ENCODE measurements at regions not wholly inside any gene's neighbourhood (a gene's known extent, or its start where the extent isn't known, plus 50 kb on each side); places are given as distances from the start of the nearest gene placed in this dataset.

DNA sequence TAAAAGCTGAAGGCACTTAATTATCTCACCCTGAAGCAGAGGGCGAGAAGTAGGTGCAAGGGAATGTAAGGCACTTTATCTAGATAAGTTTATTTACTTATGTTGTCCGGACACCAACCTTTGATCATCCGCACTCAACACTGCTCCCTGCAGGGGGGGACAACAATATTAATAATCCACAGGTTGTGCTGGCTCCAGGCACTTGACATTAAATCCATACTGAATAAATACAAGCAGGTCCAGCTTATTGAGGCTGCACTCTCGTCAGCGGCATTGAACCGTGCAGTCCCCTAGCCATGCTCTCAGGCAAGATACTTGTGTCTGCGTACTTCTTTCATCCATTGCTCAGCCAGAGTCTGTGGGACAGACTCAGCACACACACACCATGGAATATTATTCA, 374.5 kb upstream of the NBEA start:
- WGBS: 37% methylated on average over 7 of the region's 7 CpGs
- no peak overlapping the region for H3K4me3 ChIP-seq (ENCODE audit: low read depth in 1 of 3, low read length in 3 of 3)
- no peak for DNase-seq (ENCODE audit: low spot score)
- H3K27me3 ChIP-seq (ENCODE audit: control insufficient read depth in 4 of 4, insufficient read depth in 4 of 4, low read length in 3 of 4): no peaks in the 10 kb centered on the region
- no peak overlapping the region for H3K27ac ChIP-seq (ENCODE audit: low read depth in 1 of 2, low read length in 2 of 2)
- H3K4me1 ChIP-seq (ENCODE audit: control insufficient read depth in 4 of 4, insufficient read depth in 4 of 4, low read length in 3 of 4): no peaks in the 10 kb centered on the region
- no peaks in the 10 kb centered on the region for H3K36me3 ChIP-seq (ENCODE audit: control insufficient read depth in 4 of 4, insufficient read depth in 3 of 4, low read depth in 1 of 4, low read length in 3 of 4)
- no peaks in the 10 kb centered on the region for H3K9me3 ChIP-seq (ENCODE audit: control insufficient read depth in 4 of 4, low read length in 3 of 4)
- H3K9ac ChIP-seq (ENCODE audit: low read depth in 1 of 2, low read length in 2 of 2): no peak overlapping the region
- TF ChIP-seq TAF1 (conservative IDR thresholded peaks at IDR 0.05) (no peak), GABPA (IDR thresholded peaks at IDR 0.05 in 1 of 2, conservative IDR thresholded peaks at IDR 0.05 in 1 of 2) (no peak), RAD21 (IDR thresholded peaks at IDR 0.05) (no peak), EGR1 (IDR thresholded peaks at IDR 0.05; ENCODE audit: low read depth in 2 of 2) (no peak), HNF4G (IDR thresholded peaks at IDR 0.05) (no peak)
- TF ChIP-seq, protein P1, sequence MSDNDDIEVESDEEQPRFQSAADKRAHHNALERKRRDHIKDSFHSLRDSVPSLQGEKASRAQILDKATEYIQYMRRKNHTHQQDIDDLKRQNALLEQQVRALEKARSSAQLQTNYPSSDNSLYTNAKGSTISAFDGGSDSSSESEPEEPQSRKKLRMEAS (IDR thresholded peaks at IDR 0.05): no peak

DNA sequence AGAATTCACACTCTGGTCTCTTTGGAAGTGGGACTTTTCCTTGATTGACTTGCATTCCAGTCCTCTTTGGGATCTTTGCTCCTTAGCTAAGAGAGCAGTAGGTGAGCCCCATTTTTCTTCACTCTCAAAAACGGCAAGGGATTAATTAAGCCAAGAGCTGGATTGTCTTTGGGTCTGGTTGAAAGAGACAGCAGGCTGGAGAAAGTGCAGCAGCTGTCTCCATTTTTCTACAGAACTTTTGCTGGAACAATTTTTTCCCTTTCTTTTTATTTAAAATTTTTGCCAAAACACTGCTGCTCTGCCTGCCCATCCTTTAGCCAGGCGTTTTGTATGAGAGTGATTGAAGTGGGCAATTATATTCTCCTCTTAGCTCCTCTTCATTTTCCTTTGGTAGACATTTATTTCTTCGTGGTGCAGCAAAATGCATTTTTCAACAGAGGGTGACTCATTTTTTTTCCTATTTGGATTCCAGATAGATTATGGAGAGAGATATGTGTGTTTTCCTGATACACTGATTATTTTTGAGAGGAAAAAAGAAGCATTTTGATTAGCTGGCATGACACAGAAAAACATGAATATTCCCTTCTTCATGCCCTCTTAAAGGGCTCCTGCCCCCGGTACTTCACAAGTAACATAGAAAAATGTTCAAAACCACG, 371.2 kb upstream of the NBEA start:
- Histone ChIP-seq H3K4me1 (ENCODE audit: control insufficient read depth in 4 of 4, insufficient read depth in 4 of 4, low read length in 3 of 4) (no peaks in the 10 kb centered on the region), H3K9me3 (ENCODE audit: control insufficient read depth in 4 of 4, low read length in 3 of 4) (no peaks in the 10 kb centered on the region), H3K27me3 (ENCODE audit: control insufficient read depth in 4 of 4, insufficient read depth in 4 of 4, low read length in 3 of 4) (no peaks in the 10 kb centered on the region), H3K9ac (ENCODE audit: low read depth in 1 of 2, low read length in 2 of 2) (no peak overlapping the region), H3K36me3 (ENCODE audit: control insufficient read depth in 4 of 4, insufficient read depth in 3 of 4, low read depth in 1 of 4, low read length in 3 of 4) (no peaks in the 10 kb centered on the region), H3K27ac (ENCODE audit: low read depth in 1 of 2, low read length in 2 of 2) (no peak overlapping the region), H3K4me3 (ENCODE audit: low read depth in 1 of 3, low read length in 3 of 3) (no peak overlapping the region)
- TF ChIP-seq, protein P1 (IDR thresholded peaks at IDR 0.05): no peak
- TF ChIP-seq HNF4G (IDR thresholded peaks at IDR 0.05) (no peak), NR2F2 (IDR thresholded peaks at IDR 0.05) (no peak), GABPA (IDR thresholded peaks at IDR 0.05 in 1 of 2, conservative IDR thresholded peaks at IDR 0.05 in 1 of 2) (no peak), FOXA2 (IDR thresholded peaks at IDR 0.05) (no peak), YY1 (IDR thresholded peaks at IDR 0.05) (no peak), SP1 (IDR thresholded peaks at IDR 0.05) (no peak), REST (IDR thresholded peaks at IDR 0.05) (no peak), FOXA1 (IDR thresholded peaks at IDR 0.05) (no peak), CTCF (IDR thresholded peaks at IDR 0.05; ENCODE audit: low read depth, low read length, missing input control) (no peak)
- DNase-seq (ENCODE audit: low spot score): no peak
- WGBS: 55% methylated on average over 5 of the region's 5 CpGs

All from liver (tissue), 8 donors.